KBM-7 (cell line): ENCODE measurements at regions not wholly inside any gene's neighbourhood (a gene's known extent, or its start where the extent isn't known, plus 50 kb on each side); places are given as distances from the start of the nearest gene placed in this dataset.
"Not testable (repeated sequence)": the region's sequence is repeated elsewhere in the genome, so short reads cannot be mapped to it uniquely, and the experiment has no call there.

Experiments
- DNase-seq: peaks from one replicate; pipeline ENCODE4 v3.0.0-alpha.2; 2015
- in situ Hi-C: fragments of 300-500 bp; cut with MboI; formaldehyde crosslinking; loops from 2 replicates; pipeline ENCODE4 v1.14.3; 2020; ENCODE audit warnings: low sequenced_read_pairs, low pct_unique_long_range_greater_than_20kb, mixed read lengths

- no peak for DNase-seq
- in situ Hi-C loops: no loop called here
Measured at GRCh38 chr1:148363439-148363810, 119.7 kb downstream of the PPIAL4G start.

- DNase-seq: no peak
- in situ Hi-C loops: no loop called here
Measured at GRCh38 chr1:148362626-148363438, 120.3 kb downstream of the PPIAL4G start.

GRCh38 chr1:148362216-148362611, 120.9 kb downstream of the PPIAL4G start:
- DNase-seq: no peak
- in situ Hi-C loops: no loop called here

GRCh38 chr1:148361427-148362215, 121.5 kb downstream of the PPIAL4G start:
- not testable (repeated sequence) for DNase-seq

GRCh38 chr1:148357037-148357436, 126.1 kb downstream of the PPIAL4G start:
- no peak for DNase-seq
- in situ Hi-C loops: no loop called here

More at GRCh38 chr1:148361427-148362215, 121.5 kb downstream of the PPIAL4G start:
- in situ Hi-C loops: not testable (repeated sequence)

- in situ Hi-C loops: no loop called here
- no peak for DNase-seq
Measured at GRCh38 chr1:148355976-148356375, 127.1 kb downstream of the PPIAL4G start.

- DNase-seq: no peak
- in situ Hi-C loops: no loop called here
Measured at GRCh38 chr1:148354913-148355308, 128.2 kb downstream of the PPIAL4G start.

- DNase-seq: no peak
- in situ Hi-C loops: no loop called here
Measured at GRCh38 chr1:148354284-148354912, 128.7 kb downstream of the PPIAL4G start.

- in situ Hi-C loops: no loop called here
- DNase-seq: no peak
Measured at GRCh38 chr1:148353461-148354283, 129.4 kb downstream of the PPIAL4G start.

GRCh38 chr1:148352470-148353053, 130.5 kb downstream of the PPIAL4G start:
- DNase-seq: peak; percentile 51
- in situ Hi-C loops: no loop called here

- in situ Hi-C loops: no loop called here
- DNase-seq: no peak
Measured at GRCh38 chr1:148347781-148348180, 135.3 kb downstream of the PPIAL4G start.

GRCh38 chr1:148345659-148346151, 137.4 kb downstream of the PPIAL4G start:
- DNase-seq: peak; percentile 51
- in situ Hi-C loops: not testable (repeated sequence)

GRCh38 chr1:148344651-148345050, 138.5 kb downstream of the PPIAL4G start:
- in situ Hi-C loops, DNase-seq: not testable (repeated sequence)

- in situ Hi-C loops, DNase-seq: not testable (repeated sequence)
Measured at GRCh38 chr1:148341729-148342128, 141.4 kb downstream of the PPIAL4G start.

- in situ Hi-C loops: not testable (repeated sequence)
Measured at GRCh38 chr1:148336121-148336918, 146.8 kb downstream of the PPIAL4G start.

GRCh38 chr1:148334339-148335130, 148.6 kb downstream of the PPIAL4G start:
- in situ Hi-C loops: no loop called here
- peak; percentile 94 for DNase-seq

More at GRCh38 chr1:148336121-148336918, 146.8 kb downstream of the PPIAL4G start:
- peak; percentile 51 for DNase-seq

- DNase-seq: no peak
- in situ Hi-C loops: no loop called here
Measured at GRCh38 chr1:148333875-148334338, 149.2 kb downstream of the PPIAL4G start.
